ENCODE measurements at regions not wholly inside any gene's neighbourhood (a gene's known extent, or its start where the extent isn't known, plus 50 kb on each side); places are given as distances from the start of the nearest gene placed in this dataset.
"Not testable (repeated sequence)": the region's sequence is repeated elsewhere in the genome, so short reads cannot be mapped to it uniquely, and the experiment has no call there.

GRCh38 chrX:31014474-31014873 lies 57.4 kb downstream of the FTHL17 start:
- not testable (repeated sequence) for DNase-seq (ENCODE audit: low read depth in 2 of 2)

- no peak for DNase-seq (ENCODE audit: low read depth in 2 of 2)
These were observed 59.3 kb downstream of the FTHL17 start for GRCh38 chrX:31012509-31013025.

- DNase-seq (ENCODE audit: low read depth in 2 of 2), result no peak
These were observed 64.5 kb downstream of the FTHL17 start for GRCh38 chrX:31007321-31007720.

- no peak for DNase-seq (ENCODE audit: low read depth in 2 of 2)
These were observed 65.8 kb downstream of the FTHL17 start for GRCh38 chrX:31006027-31006426.

- DNase-seq (ENCODE audit: low read depth in 2 of 2), result no peak
These were observed 74.4 kb downstream of the FTHL17 start for GRCh38 chrX:30997411-30997810.

GRCh38 chrX:30995705-30996104 lies 76.1 kb downstream of the FTHL17 start:
- no peak for DNase-seq (ENCODE audit: low read depth in 2 of 2)

- no peak for DNase-seq (ENCODE audit: low read depth in 2 of 2)
These were observed 76.7 kb downstream of the FTHL17 start for GRCh38 chrX:30995060-30995700.

- DNase-seq (ENCODE audit: low read depth in 2 of 2), result not testable (repeated sequence)
These were observed 77.8 kb downstream of the FTHL17 start for GRCh38 chrX:30994018-30994417.

- DNase-seq (ENCODE audit: low read depth in 2 of 2), result no peak
These were observed 79.4 kb downstream of the FTHL17 start for GRCh38 chrX:30992381-30992904.

GRCh38 chrX:30990361-30990760 lies 81.5 kb downstream of the FTHL17 start:
- no peak for DNase-seq (ENCODE audit: low read depth in 2 of 2)

- no peak for DNase-seq (ENCODE audit: low read depth in 2 of 2)
These were observed 89.4 kb downstream of the FTHL17 start for GRCh38 chrX:30982467-30982866.

- DNase-seq (ENCODE audit: low read depth in 2 of 2), result no peak
These were observed 89.9 kb downstream of the FTHL17 start for GRCh38 chrX:30981968-30982367.

- no peak for DNase-seq (ENCODE audit: low read depth in 2 of 2)
These were observed 90.2 kb upstream of the TAB3 start for GRCh38 chrX:30979271-30979670.

GRCh38 chrX:30975467-30975866 lies 86.4 kb upstream of the TAB3 start:
- no peak for DNase-seq (ENCODE audit: low read depth in 2 of 2)

GRCh38 chrX:30973784-30974427 lies 84.9 kb upstream of the TAB3 start:
- no peak for DNase-seq (ENCODE audit: low read depth in 2 of 2)

- peak in 1 of 2 donors; percentile 11 for DNase-seq (ENCODE audit: low read depth in 2 of 2)
These were observed 82.9 kb upstream of the TAB3 start for GRCh38 chrX:30971774-30972603.

- DNase-seq (ENCODE audit: low read depth in 2 of 2), result no peak
These were observed 78.5 kb upstream of the TAB3 start for GRCh38 chrX:30967516-30967915.

- DNase-seq (ENCODE audit: low read depth in 2 of 2), result no peak
These were observed 76.7 kb upstream of the TAB3 start for GRCh38 chrX:30965767-30966166.

- DNase-seq (ENCODE audit: low read depth in 2 of 2), result no peak
These were observed 72.5 kb upstream of the TAB3 start for GRCh38 chrX:30961387-30962174.

- DNase-seq (ENCODE audit: low read depth in 2 of 2), result no peak
These were observed 68.7 kb upstream of the TAB3 start for GRCh38 chrX:30957753-30958152.

GRCh38 chrX:30955687-30956086 lies 66.6 kb upstream of the TAB3 start:
- DNase-seq (ENCODE audit: low read depth in 2 of 2), result no peak

- no peak for DNase-seq (ENCODE audit: low read depth in 2 of 2)
These were observed 61.9 kb upstream of the TAB3 start for GRCh38 chrX:30951003-30951402.
